Mucosa of descending colon (tissue), 3 donors: ENCODE measurements at regions not wholly inside any gene's neighbourhood (a gene's known extent, or its start where the extent isn't known, plus 50 kb on each side); places are given as distances from the start of the nearest gene placed in this dataset.
"Not testable (repeated sequence)": the region's sequence is repeated elsewhere in the genome, so short reads cannot be mapped to it uniquely, and the experiment has no call there.

Experiments used
- ATAC-seq: fragments of 200-7000 bp; cut with Tn5 transposase; one replicate; pipeline ENCODE4 v1.9.1; 2020; ENCODE audit warnings: mild to moderate bottlenecking, moderate library complexity
- DNase-seq, 3 donors: peaks; one replicate each; pipeline ENCODE4 v3.0.0-alpha.2; 2020
- H3K36me3 ChIP-seq: fragments of 200-600 bp; one replicate; pipeline ENCODE4 v1.8.0; 2021; ENCODE audit warnings: low read depth, mild to moderate bottlenecking
- H3K4me1 ChIP-seq: fragments of 200-600 bp; one replicate; pipeline ENCODE4 v1.8.0; 2021; ENCODE audit warnings: low read depth, mild to moderate bottlenecking
- H3K4me3 ChIP-seq: fragments of 200-600 bp; one replicate; pipeline ENCODE4 v1.8.0; 2021; ENCODE audit warnings: mild to moderate bottlenecking
- H3K9me3 ChIP-seq: fragments of 200-600 bp; one replicate; pipeline ENCODE4 v1.8.0; 2021; ENCODE audit warnings: mild to moderate bottlenecking
- intact Hi-C, 2 donors: fragments of 100-400 bp; cut with DNase I in 1 of 2; cut with micrococcal nuclease in 1 of 2; formaldehyde crosslinking; loops; one replicate each; pipeline versions ENCODE4 v1.11.0 to v1.11.1; 2022; cut with DNase I, micrococcal nuclease
- TF ChIP-seq, protein P1 (sequence below): fragments of 200-600 bp; IDR thresholded peaks from one replicate; pipeline ENCODE4 v1.8.0; 2022; ENCODE audit warnings: antibody characterized with exemption, mild to moderate bottlenecking
- donor health status: DM: no; HTN: no; CAD: no; lungs with moderate emphysema.
- donor health status: DM: no; HTN: no; CAD: no.
- donor health status: DM: no; HTN: yes; CAD: no.

- Histone ChIP-seq H3K36me3 (no peaks in the 10 kb centered on the region), H3K4me3 (no peak overlapping the region), H3K4me1 (no peaks in the 10 kb centered on the region), H3K9me3 (no peaks in the 10 kb centered on the region)
- TF ChIP-seq, protein P1, sequence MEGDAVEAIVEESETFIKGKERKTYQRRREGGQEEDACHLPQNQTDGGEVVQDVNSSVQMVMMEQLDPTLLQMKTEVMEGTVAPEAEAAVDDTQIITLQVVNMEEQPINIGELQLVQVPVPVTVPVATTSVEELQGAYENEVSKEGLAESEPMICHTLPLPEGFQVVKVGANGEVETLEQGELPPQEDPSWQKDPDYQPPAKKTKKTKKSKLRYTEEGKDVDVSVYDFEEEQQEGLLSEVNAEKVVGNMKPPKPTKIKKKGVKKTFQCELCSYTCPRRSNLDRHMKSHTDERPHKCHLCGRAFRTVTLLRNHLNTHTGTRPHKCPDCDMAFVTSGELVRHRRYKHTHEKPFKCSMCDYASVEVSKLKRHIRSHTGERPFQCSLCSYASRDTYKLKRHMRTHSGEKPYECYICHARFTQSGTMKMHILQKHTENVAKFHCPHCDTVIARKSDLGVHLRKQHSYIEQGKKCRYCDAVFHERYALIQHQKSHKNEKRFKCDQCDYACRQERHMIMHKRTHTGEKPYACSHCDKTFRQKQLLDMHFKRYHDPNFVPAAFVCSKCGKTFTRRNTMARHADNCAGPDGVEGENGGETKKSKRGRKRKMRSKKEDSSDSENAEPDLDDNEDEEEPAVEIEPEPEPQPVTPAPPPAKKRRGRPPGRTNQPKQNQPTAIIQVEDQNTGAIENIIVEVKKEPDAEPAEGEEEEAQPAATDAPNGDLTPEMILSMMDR, result no peak
- intact Hi-C loops, result no loop called here
- ATAC-seq (no peak), DNase-seq (no peak)
Measured at GRCh38 chr4:134126000-134126560, 75.5 kb downstream of the PABPC4L start.

DNA sequence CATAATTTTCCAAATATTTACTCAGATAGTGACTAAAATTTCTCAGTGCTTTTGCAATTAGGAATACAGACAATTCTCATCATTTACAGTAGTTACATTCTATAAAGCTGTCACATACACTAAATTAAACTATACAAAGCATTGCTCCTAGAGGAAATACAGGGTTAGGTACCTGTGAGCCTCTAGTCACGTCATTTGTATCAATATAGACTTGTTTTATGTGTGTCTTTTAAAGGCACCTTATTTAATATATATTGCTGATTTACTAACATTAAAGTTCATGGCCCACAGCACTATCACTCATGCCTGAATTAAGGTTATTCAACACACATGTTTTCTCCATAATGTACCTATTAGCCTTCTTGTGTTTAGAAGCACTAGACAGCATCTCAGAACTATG, 78.7 kb downstream of the PABPC4L start:
- Histone ChIP-seq H3K9me3 (no peaks in the 10 kb centered on the region), H3K4me1 (no peaks in the 10 kb centered on the region), H3K36me3 (no peaks in the 10 kb centered on the region), H3K4me3 (no peak overlapping the region)
- intact Hi-C loops, result no loop called here
- TF ChIP-seq, protein P1, result no peak
- ATAC-seq (no peak), DNase-seq (no peak)

- no peak overlapping the region for H3K4me3 ChIP-seq
- intact Hi-C loops, result no loop called here
- H3K36me3 ChIP-seq, result no peaks in the 10 kb centered on the region
- H3K9me3 ChIP-seq, result no peaks in the 10 kb centered on the region
- TF ChIP-seq, protein P1, result no peak
- no peaks in the 10 kb centered on the region for H3K4me1 ChIP-seq
- ATAC-seq, result no peak
- DNase-seq, result no peak
Measured at GRCh38 chr4:134117392-134118183, 84.0 kb downstream of the PABPC4L start.

DNA sequence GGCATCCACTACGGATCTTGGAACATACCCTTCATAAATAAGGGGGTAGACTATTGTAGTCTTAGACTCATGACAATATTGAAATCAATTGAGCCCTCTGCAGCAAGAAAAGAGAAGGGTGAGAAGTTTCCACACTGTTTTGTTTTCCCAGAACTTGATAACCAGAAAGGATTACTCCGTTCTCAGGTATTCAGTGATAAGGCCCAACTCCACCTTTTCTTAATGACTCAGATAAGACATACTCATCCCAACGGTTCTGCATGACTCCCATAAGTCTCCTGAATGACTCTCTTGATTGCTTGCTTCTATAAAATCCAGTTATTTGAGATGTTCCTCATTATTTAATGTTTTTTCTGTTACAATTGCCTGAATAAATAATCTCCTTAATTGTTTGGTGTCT, 111.7 kb downstream of the PABPC4L start:
- H3K9me3 ChIP-seq, result no peaks in the 10 kb centered on the region
- ATAC-seq, result no peak
- H3K4me3 ChIP-seq, result no peak overlapping the region
- TF ChIP-seq, protein P1, result no peak
- DNase-seq, result no peak
- H3K4me1 ChIP-seq, result no peaks in the 10 kb centered on the region
- intact Hi-C loops, result no loop called here
- H3K36me3 ChIP-seq, result no peaks in the 10 kb centered on the region

- H3K4me1 ChIP-seq, result no peaks in the 10 kb centered on the region
- no peaks in the 10 kb centered on the region for H3K36me3 ChIP-seq
- DNase-seq, result no peak
- intact Hi-C loops, result no loop called here
- TF ChIP-seq, protein P1, result no peak
- no peak for ATAC-seq
- H3K9me3 ChIP-seq, result no peaks in the 10 kb centered on the region
- H3K4me3 ChIP-seq, result no peak overlapping the region
Measured at GRCh38 chr4:134085496-134085895, 116.1 kb downstream of the PABPC4L start.

- H3K4me3 ChIP-seq, H3K4me1 ChIP-seq, H3K9me3 ChIP-seq, intact Hi-C loops, DNase-seq, H3K36me3 ChIP-seq, ATAC-seq: not testable (repeated sequence)
Measured at GRCh38 chr4:134079085-134079484, 122.5 kb downstream of the PABPC4L start.
